GM18511 (cell line): ENCODE measurements at regions not wholly inside any gene's neighbourhood (a gene's known extent, or its start where the extent isn't known, plus 50 kb on each side); places are given as distances from the start of the nearest gene placed in this dataset.

ENCODE experiments used
- ATAC-seq: cut with Tn5 transposase; IDR thresholded peaks from one replicate; pipeline ENCODE4 v1.9.1; 2021; ENCODE audit warnings: mild to moderate bottlenecking, moderate library complexity; ENCODE audit not compliant: unreplicated experiment

GRCh38 chr1:117798550-117798949, 130.9 kb downstream of the GDAP2 start:
- no peak for ATAC-seq

- ATAC-seq, result no peak
These were observed 126.7 kb downstream of the GDAP2 start for GRCh38 chr1:117802531-117803257.

GRCh38 chr1:117803318-117803717, 126.1 kb downstream of the GDAP2 start:
- ATAC-seq, result no peak

GRCh38 chr1:117809764-117810163, 119.7 kb downstream of the GDAP2 start:
- ATAC-seq, result no peak

- ATAC-seq, result no peak
These were observed 118.9 kb downstream of the GDAP2 start for GRCh38 chr1:117810553-117810952.

GRCh38 chr1:117812869-117813511, 116.4 kb downstream of the GDAP2 start:
- ATAC-seq, result no peak
